ENCODE measurements at regions not wholly inside any gene's neighbourhood (a gene's known extent, or its start where the extent isn't known, plus 50 kb on each side); places are given as distances from the start of the nearest gene placed in this dataset.

- no peak overlapping the region for H3K27ac ChIP-seq (ENCODE audit: low read length)
- no peak overlapping the region for H3K9ac ChIP-seq (ENCODE audit: low read length)
- H3K4me3 ChIP-seq (ENCODE audit: low read length), result no peak overlapping the region
- H3K4me1 ChIP-seq (ENCODE audit: control insufficient read depth, low read depth, low read length), result no peaks in the 10 kb centered on the region
- H3K27me3 ChIP-seq (ENCODE audit: control insufficient read depth, insufficient read depth, low read length), result no peaks in the 10 kb centered on the region
- no peaks in the 10 kb centered on the region for H3K36me3 ChIP-seq (ENCODE audit: control insufficient read depth, low read depth, low read length)
- peaks cover 13% of the 10 kb centered on the region for H3K9me3 ChIP-seq (ENCODE audit: control insufficient read depth, low read depth, low read length)
Observed at GRCh38 chr19:16025108-16026101, 50.9 kb upstream of the TPM4 start.

GRCh38 chr19:16026131-16026530 is 50.2 kb upstream of the TPM4 start:
- H3K4me1 ChIP-seq (ENCODE audit: control insufficient read depth, low read depth, low read length), result no peaks in the 10 kb centered on the region
- H3K9ac ChIP-seq (ENCODE audit: low read length), result no peak overlapping the region
- no peaks in the 10 kb centered on the region for H3K36me3 ChIP-seq (ENCODE audit: control insufficient read depth, low read depth, low read length)
- no peak overlapping the region for H3K4me3 ChIP-seq (ENCODE audit: low read length)
- no peaks in the 10 kb centered on the region for H3K27me3 ChIP-seq (ENCODE audit: control insufficient read depth, insufficient read depth, low read length)
- H3K9me3 ChIP-seq (ENCODE audit: control insufficient read depth, low read depth, low read length), result peaks cover 12% of the 10 kb centered on the region
- H3K27ac ChIP-seq (ENCODE audit: low read length), result no peak overlapping the region

Measured in iPS-18a (cell line).